Uterus (tissue), 3 donors: ENCODE measurements at regions not wholly inside any gene's neighbourhood (a gene's known extent, or its start where the extent isn't known, plus 50 kb on each side); places are given as distances from the start of the nearest gene placed in this dataset.

ENCODE experiments used
- DNase-seq, 2 donors: peaks; one replicate each; pipeline ENCODE4 v3.0.0-alpha.2; 2019 to 2020
- H3K27ac ChIP-seq, 2 donors: fragments of 200-600 bp; sonication (generic); 1 replicate in 1 of 2; 2 replicates in 1 of 2; pipeline ENCODE4 v1.5.1; 2016 to 2018
- H3K27me3 ChIP-seq, 2 donors: fragments of 200-600 bp; sonication (generic); one replicate each; pipeline ENCODE4 v1.5.1; 2018 to 2019; ENCODE audit warnings: control low read depth in 1 of 2
- H3K36me3 ChIP-seq, 2 donors: fragments of 200-600 bp; sonication (generic); one replicate each; pipeline ENCODE4 v1.5.1; 2019; ENCODE audit warnings: control low read depth in 1 of 2
- H3K4me1 ChIP-seq, 2 donors: fragments of 200-600 bp; sonication (generic); one replicate each; pipeline ENCODE4 v1.5.1; 2018 to 2019; ENCODE audit warnings: control low read depth in 1 of 2
- H3K4me3 ChIP-seq, 2 donors: fragments of 200-600 bp; sonication (generic); 1 replicate in 1 of 2; 2 replicates in 1 of 2; pipeline ENCODE4 v1.5.1; 2018 to 2019; ENCODE audit warnings: mild to moderate bottlenecking in 1 of 2
- H3K9me3 ChIP-seq, 2 donors: fragments of 200-600 bp; sonication (generic); one replicate each; pipeline ENCODE4 v1.5.1; 2019; ENCODE audit warnings: control low read depth in 1 of 2
- POLR2A ChIP-seq, 2 donors: fragments of 450-650 bp; IDR thresholded peaks; one replicate each; pipeline ENCODE4 v1.6.1; 2016; ENCODE audit warnings: antibody characterized with exemption in 2 of 2, mild to moderate bottlenecking in 1 of 2, moderate library complexity in 1 of 2
- intact Hi-C: fragments of 100-400 bp; cut with DNase I; formaldehyde crosslinking; loops from one replicate; pipeline ENCODE4 v1.15.1; 2023; ENCODE audit warnings: low total_unique reads
- TF ChIP-seq, protein P1 (sequence below), 4 experiments: fragments of 200-600 bp in 2 of 4; fragments of 450-650 bp in 2 of 4; sonication (generic) in 2 of 4; IDR thresholded peaks; one replicate each; pipeline ENCODE4 v1.5.1; 2016 to 2019; ENCODE audit warnings: antibody characterized with exemption in 4 of 4, mild to moderate bottlenecking in 2 of 4, moderate library complexity in 1 of 4
- donor health status: DM: yes; HTN: yes; CAD: no.

- DNase-seq, result no peak
- intact Hi-C loops, result no loop called here
- H3K4me1 ChIP-seq, result no peaks in the 10 kb centered on the region
- H3K9me3 ChIP-seq, result no peaks in the 10 kb centered on the region
- H3K4me3 ChIP-seq, result no peak overlapping the region
- TF ChIP-seq, protein P1, sequence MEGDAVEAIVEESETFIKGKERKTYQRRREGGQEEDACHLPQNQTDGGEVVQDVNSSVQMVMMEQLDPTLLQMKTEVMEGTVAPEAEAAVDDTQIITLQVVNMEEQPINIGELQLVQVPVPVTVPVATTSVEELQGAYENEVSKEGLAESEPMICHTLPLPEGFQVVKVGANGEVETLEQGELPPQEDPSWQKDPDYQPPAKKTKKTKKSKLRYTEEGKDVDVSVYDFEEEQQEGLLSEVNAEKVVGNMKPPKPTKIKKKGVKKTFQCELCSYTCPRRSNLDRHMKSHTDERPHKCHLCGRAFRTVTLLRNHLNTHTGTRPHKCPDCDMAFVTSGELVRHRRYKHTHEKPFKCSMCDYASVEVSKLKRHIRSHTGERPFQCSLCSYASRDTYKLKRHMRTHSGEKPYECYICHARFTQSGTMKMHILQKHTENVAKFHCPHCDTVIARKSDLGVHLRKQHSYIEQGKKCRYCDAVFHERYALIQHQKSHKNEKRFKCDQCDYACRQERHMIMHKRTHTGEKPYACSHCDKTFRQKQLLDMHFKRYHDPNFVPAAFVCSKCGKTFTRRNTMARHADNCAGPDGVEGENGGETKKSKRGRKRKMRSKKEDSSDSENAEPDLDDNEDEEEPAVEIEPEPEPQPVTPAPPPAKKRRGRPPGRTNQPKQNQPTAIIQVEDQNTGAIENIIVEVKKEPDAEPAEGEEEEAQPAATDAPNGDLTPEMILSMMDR (IDR thresholded peaks at IDR 0.05), result no peak
- no peak for TF ChIP-seq POLR2A (IDR thresholded peaks at IDR 0.05)
- no peaks in the 10 kb centered on the region for H3K27me3 ChIP-seq
- H3K27ac ChIP-seq, result no peak overlapping the region
- H3K36me3 ChIP-seq, result no peaks in the 10 kb centered on the region
Observed at GRCh38 chr6:21820442-21820841, 226.9 kb downstream of the SOX4 start.

GRCh38 chr6:21823371-21823770, 229.8 kb downstream of the SOX4 start:
- no peaks in the 10 kb centered on the region for H3K9me3 ChIP-seq
- H3K36me3 ChIP-seq, result no peaks in the 10 kb centered on the region
- TF ChIP-seq POLR2A (IDR thresholded peaks at IDR 0.05), result no peak
- TF ChIP-seq, protein P1 (IDR thresholded peaks at IDR 0.05), result no peak
- no peak for DNase-seq
- H3K4me3 ChIP-seq, result no peak overlapping the region
- intact Hi-C loops, result no loop called here
- no peak overlapping the region for H3K27ac ChIP-seq
- H3K27me3 ChIP-seq, result no peaks in the 10 kb centered on the region
- no peaks in the 10 kb centered on the region for H3K4me1 ChIP-seq

DNA sequence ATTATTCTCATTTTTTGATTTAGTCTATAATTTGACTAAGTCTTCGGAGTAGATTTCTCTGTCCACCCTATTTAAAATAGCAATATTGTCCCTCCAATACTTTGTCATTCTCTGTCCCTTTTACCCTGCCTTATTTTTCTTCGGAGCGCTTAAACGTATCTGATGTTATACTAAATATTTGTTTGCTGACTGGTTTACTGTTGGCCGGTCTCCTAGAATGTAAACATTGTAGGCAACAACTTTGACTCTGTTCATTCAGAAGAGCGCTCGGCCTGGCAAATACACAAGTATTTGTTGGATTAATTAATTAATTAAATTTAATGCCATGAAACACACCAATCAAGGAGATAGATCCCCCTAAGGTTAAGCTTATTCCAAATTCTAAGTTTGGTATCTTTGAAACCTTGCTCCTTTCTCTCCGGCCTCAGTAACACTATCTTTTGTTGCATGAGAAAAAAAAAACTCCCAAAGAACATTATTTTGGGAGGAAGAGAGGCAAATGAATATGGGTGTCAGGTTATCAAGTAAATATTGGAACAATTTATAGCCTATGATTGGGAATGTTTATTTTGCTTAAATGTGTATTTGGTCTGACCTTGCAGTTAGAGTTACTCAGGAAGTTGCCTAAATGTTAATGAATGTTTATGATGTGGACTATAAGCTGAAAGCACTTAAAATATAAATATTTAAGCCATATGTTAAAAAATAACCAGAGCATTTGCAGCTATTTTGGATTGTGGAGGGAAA, 231.1 kb downstream of the SOX4 start:
- no peak for DNase-seq
- Histone ChIP-seq H3K4me3 (no peak overlapping the region), H3K4me1 (no peaks in the 10 kb centered on the region), H3K27me3 (no peaks in the 10 kb centered on the region), H3K9me3 (no peaks in the 10 kb centered on the region), H3K36me3 (no peaks in the 10 kb centered on the region), H3K27ac (no peak overlapping the region)
- intact Hi-C loops, result no loop called here
- TF ChIP-seq POLR2A (IDR thresholded peaks at IDR 0.05), result no peak
- TF ChIP-seq, protein P1 (IDR thresholded peaks at IDR 0.05), result no peak

DNA sequence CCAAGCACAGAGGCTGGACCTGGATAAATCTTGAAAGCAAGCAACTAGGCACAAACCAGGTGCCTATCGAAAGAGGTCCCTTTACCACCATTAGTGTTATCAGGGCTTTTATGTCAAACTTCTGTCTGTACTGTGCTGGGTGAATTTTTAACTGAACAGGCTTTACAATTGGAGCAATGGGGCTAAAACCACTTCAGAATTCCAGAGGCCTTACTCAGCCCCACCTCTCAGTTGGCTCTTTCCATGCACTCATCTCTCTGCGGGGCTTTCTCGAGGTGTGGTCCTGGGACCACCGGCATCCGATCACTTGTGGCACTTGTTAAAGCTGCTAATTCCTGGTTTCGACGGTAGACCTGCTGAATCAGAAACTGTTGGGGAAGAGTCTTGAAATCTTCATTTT, 232.5 kb downstream of the SOX4 start:
- Histone ChIP-seq H3K4me3 (no peak overlapping the region), H3K4me1 (no peaks in the 10 kb centered on the region), H3K27ac (no peak overlapping the region), H3K27me3 (no peaks in the 10 kb centered on the region), H3K9me3 (no peaks in the 10 kb centered on the region), H3K36me3 (no peaks in the 10 kb centered on the region)
- no peak for DNase-seq
- intact Hi-C loops, result no loop called here
- TF ChIP-seq, protein P1 (IDR thresholded peaks at IDR 0.05), result no peak
- no peak for TF ChIP-seq POLR2A (IDR thresholded peaks at IDR 0.05)

DNA sequence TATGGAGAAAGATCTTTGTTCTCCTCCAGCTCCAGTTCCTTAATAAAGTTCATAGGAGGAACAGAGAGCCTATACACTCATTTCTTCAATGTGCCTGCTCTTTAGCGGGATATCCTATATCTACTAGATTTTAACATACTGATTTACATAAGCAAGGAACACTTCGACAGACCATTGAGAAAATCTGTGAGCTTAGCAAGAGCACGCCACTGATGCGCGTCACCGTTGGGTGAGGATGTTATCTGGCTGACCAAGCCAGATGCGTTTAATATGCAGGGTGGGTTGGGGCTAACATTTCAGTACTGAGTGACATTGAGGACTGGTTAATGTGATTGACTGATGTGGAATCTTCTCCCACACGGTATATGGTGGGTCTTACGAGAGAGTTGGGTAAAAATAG, 233.4 kb downstream of the SOX4 start:
- no peaks in the 10 kb centered on the region for H3K27me3 ChIP-seq
- DNase-seq, result no peak
- H3K9me3 ChIP-seq, result no peaks in the 10 kb centered on the region
- no peaks in the 10 kb centered on the region for H3K36me3 ChIP-seq
- no peak overlapping the region for H3K27ac ChIP-seq
- TF ChIP-seq, protein P1 (IDR thresholded peaks at IDR 0.05), result no peak
- intact Hi-C loops, result no loop called here
- no peaks in the 10 kb centered on the region for H3K4me1 ChIP-seq
- H3K4me3 ChIP-seq, result no peak overlapping the region
